Muscle layer of colon (tissue), 2 donors: ENCODE measurements at regions not wholly inside any gene's neighbourhood (a gene's known extent, or its start where the extent isn't known, plus 50 kb on each side); places are given as distances from the start of the nearest gene placed in this dataset.
"Not testable (repeated sequence)": the region's sequence is repeated elsewhere in the genome, so short reads cannot be mapped to it uniquely, and the experiment has no call there.

Experiments
- H3K27ac ChIP-seq: one replicate; pipeline ENCODE4 v1.7.0; 2013; ENCODE audit warnings: low read depth, mild to moderate bottlenecking, low read length, moderate library complexity
- H3K27me3 ChIP-seq, 2 donors: one replicate each; pipeline ENCODE4 v1.7.0; 2013; ENCODE audit warnings: low read length in 2 of 2, mild to moderate bottlenecking in 2 of 2; ENCODE audit not compliant: insufficient read depth in 2 of 2, control insufficient read depth in 1 of 2
- H3K36me3 ChIP-seq: one replicate; pipeline ENCODE4 v1.7.0; 2013; ENCODE audit warnings: mild to moderate bottlenecking, low read length; ENCODE audit not compliant: insufficient read depth
- H3K4me1 ChIP-seq: one replicate; pipeline ENCODE4 v1.7.0; 2013; ENCODE audit warnings: mild to moderate bottlenecking, low read length; ENCODE audit not compliant: insufficient read depth
- H3K4me3 ChIP-seq, 2 donors: one replicate each; pipeline ENCODE4 v1.7.0; 2013; ENCODE audit warnings: low read length in 2 of 2, low read depth in 1 of 2, mild to moderate bottlenecking in 1 of 2, moderate library complexity in 1 of 2
- H3K9ac ChIP-seq: one replicate; pipeline ENCODE4 v1.7.0; 2013; ENCODE audit warnings: low read length
- H3K9me3 ChIP-seq: one replicate; pipeline ENCODE4 v1.7.0; 2013; ENCODE audit warnings: mild to moderate bottlenecking, low read length
- donor health status: abdominal sarcoma.
- donor health status: Adenocarcinoma of cecum.

DNA sequence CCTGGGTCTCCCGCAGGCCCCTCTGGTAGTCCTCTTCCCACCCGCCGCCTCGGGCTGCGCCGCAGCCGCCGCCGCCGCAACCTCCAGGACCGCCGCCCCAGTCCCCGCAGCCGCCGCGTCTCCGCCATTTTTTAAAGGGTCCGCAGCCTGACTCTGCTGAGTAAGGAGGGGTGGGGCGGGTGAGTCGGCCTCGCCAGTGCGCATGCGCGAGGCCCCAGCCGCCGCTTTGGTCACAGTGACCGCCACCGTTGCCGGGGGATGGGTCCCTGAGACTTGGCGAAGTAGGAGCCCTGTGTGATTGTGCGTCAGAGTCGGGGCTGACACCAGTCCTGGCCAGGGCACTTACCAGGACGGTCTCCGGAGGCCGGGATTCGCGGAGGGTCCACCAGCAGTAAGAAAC is 1424.2 kb upstream of the PCDH10 start:
- not testable (repeated sequence) for H3K27ac ChIP-seq
- H3K4me3 ChIP-seq = peak overlapping the region in 1 of 2 donors; percentile 27

DNA sequence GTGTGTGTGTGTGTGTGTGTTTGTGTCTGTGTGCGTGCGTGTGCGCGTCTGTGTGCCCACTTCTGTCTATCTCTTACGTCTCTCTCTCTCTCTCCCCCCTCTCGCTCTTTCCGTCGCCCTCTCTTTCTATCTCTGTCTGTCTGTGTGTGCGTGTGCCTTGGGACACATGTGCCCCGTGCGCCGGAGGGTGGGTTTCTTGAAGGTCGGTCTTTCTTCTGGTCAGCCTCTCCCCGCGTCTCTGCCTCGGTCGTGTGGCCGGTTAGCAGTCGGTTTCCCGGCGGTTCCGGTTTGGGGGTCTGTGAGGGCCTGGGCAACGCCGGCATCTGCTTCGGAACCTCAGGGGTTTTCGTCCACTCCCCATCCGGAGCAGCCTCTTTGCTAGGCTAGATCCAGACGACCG is 1423.6 kb upstream of the PCDH10 start:
- H3K27ac ChIP-seq, H3K9me3 ChIP-seq, H3K36me3 ChIP-seq, H3K9ac ChIP-seq, H3K4me3 ChIP-seq, H3K27me3 ChIP-seq, H3K4me1 ChIP-seq: not testable (repeated sequence)

More for the DNA sequence above, 1424.2 kb upstream of the PCDH10 start:
- H3K9me3 ChIP-seq, H3K27me3 ChIP-seq, H3K9ac ChIP-seq, H3K36me3 ChIP-seq, H3K4me1 ChIP-seq: not testable (repeated sequence)

DNA sequence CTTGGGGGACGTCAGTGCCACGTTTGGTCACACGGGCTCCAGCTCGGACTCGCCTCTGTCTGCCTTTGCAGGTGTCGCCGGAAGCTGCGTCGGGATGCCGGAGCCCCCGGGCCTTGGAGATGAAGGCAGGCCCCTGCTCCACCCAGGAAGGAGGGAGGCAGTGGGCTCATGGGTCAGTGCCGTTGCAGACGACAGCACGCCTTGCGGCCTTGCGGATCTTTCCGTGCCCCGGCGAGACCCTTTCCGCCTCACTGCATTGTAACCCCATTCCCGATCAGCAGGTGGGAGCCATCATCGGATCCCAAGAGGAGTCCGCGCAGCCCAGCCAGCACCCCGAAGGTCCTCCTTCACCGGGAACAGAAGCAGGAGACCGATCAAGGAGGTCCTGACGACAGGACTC is 1422.2 kb upstream of the PCDH10 start:
- not testable (repeated sequence) for H3K9ac ChIP-seq, H3K27ac ChIP-seq, H3K9me3 ChIP-seq, H3K4me3 ChIP-seq, H3K27me3 ChIP-seq, H3K4me1 ChIP-seq, H3K36me3 ChIP-seq

DNA sequence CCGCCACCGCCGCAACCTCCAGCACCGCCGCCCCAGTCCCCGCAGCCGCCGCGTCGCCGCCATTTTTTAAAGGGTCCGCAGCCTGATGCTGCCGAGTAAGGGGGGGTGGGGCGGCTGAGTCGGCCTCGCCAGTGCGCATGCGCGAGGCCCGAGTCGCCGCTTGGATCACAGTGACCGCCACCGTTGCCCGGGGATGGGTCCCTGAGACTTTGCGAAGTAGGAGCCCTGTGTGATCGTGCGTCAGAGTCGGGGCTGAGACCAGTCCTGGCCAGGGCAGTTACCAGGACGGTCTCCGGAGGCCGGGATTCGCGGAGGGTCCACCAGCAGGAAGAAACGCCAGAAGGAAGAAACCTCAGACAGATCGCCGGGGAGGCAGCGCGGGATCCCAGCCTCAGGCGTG is 1421.7 kb upstream of the PCDH10 start:
- H3K27ac ChIP-seq, H3K4me1 ChIP-seq, H3K9me3 ChIP-seq, H3K36me3 ChIP-seq, H3K27me3 ChIP-seq, H3K4me3 ChIP-seq, H3K9ac ChIP-seq: not testable (repeated sequence)

DNA sequence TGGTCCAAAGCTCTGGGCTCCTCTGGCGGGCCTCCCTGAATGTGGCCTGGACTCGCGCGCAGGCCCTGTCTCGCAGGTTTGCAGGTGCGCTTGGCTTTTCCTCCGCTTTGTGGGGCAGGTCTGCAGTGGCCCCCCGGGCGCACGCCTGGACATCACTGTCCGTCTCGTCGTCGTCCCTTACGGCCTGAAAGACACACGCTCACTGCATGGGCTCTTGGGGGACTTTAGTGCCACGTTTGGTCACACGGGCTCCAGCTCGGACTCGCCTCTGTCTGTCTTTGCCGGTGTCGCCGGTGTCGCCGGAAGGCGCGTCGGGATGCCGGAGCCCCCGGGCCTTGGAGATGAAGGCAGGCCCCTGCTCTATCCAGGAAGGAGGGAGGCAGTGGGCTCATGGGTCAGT is 1419.9 kb upstream of the PCDH10 start:
- not testable (repeated sequence) for H3K27ac ChIP-seq, H3K9ac ChIP-seq, H3K4me3 ChIP-seq, H3K27me3 ChIP-seq, H3K9me3 ChIP-seq, H3K36me3 ChIP-seq, H3K4me1 ChIP-seq

DNA sequence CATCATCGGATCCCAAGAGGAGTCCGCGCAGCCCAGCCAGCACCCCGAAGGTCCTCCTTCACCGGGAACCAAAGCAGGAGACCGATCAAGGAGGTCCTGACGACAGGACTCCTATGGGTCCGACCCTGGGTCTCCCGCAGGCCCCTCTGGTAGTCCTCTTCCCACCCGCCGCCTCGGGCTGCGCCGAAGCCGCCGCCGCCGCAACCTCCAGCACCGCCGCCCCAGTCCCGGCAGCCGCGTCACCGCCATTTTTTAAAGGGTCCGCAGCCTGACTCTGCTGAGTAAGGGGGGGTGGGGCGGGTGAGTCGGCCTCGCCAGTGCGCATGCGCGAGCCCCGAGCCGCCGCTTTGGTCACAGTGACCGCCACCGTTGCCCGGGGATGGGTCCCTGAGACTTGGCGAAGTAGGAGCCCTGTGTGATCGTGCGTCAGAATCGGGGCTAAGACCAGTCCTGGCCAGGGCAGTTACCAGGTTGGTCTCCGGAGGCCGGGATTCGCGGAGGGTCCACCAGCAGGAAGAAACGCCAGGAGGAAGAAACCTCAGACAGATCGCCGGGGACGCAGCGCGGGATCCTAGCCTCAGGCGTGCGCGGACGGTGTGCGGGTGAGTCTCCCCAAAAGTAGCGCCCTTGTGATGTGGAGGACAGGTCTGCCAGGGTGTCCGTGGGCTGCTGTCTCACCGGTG is 1419.2 kb upstream of the PCDH10 start:
- not testable (repeated sequence) for H3K27ac ChIP-seq, H3K4me3 ChIP-seq, H3K36me3 ChIP-seq, H3K4me1 ChIP-seq, H3K9ac ChIP-seq, H3K9me3 ChIP-seq, H3K27me3 ChIP-seq

DNA sequence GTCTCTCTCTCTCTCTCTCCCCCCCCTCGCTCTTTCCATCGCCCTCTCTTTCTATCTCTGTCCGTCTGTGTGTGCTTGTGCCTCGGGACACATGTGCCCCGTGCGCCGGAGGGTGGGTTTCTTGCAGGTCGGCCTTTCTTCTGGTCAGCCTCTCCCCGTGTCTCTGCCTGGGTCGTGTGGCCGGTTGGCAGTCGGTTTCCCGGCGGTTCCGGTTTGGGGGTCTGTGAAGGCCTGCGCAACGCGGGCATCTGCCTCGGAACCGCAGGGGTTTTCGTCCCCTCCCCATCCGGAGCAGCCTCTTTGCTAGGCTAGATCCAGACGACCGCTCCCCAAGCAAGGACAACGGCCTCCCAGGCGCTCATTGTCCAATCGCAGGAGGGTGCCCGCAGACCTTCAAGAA is 1418.5 kb upstream of the PCDH10 start:
- not testable (repeated sequence) for H3K9me3 ChIP-seq, H3K9ac ChIP-seq, H3K4me1 ChIP-seq, H3K27ac ChIP-seq, H3K4me3 ChIP-seq, H3K36me3 ChIP-seq, H3K27me3 ChIP-seq

DNA sequence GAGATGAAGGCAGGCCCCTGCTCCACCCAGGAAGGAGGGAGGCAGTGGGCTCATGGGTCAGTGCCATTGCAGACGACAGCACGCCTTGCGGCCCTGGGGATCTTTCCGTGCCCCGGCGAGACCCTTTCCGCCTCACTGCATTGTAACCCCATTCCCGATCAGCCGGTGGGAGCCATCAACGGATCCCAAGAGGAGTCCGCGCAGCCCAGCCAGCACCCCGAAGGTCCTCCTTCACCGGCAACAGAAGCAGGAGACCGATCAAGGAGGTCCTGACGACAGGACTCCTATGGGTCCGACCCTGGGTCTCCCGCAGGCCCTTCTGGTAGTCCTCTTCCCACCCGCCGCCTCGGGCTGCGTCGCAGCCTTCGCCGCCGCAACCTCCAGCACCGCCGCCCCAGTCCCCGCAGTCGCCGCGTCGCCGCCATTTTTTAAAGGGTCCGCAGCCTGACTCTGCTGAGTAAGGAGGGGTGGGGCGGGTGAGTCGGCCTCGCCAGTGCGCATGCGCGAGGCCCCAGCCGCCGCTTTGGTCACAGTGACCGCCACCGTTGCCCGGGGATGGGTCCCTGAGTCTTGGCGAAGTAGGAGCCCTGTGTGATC is 1417.0 kb upstream of the PCDH10 start:
- not testable (repeated sequence) for H3K4me3 ChIP-seq, H3K9ac ChIP-seq, H3K27me3 ChIP-seq, H3K9me3 ChIP-seq, H3K27ac ChIP-seq, H3K36me3 ChIP-seq, H3K4me1 ChIP-seq

DNA sequence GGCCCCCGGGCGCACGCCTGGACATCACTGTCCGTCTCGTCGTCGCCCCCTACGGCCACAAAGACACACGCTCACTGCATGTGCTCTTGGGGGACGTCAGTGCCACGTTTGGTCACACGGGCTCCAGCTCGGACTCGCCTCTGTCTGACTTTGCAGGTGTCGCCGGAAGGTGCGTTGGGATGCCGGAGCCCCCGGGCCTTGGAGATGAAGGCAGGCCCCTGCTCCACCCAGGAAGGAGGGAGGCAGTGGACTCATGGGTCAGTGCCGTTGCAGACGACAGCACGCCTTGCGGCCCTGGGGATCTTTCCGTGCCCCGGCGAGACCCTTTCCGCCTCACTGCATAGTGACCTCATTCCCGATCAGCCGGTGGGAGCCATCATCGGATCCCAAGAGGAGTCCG is 1414.8 kb upstream of the PCDH10 start:
- H3K27me3 ChIP-seq, H3K4me3 ChIP-seq, H3K4me1 ChIP-seq, H3K9me3 ChIP-seq, H3K36me3 ChIP-seq, H3K27ac ChIP-seq, H3K9ac ChIP-seq: not testable (repeated sequence)

DNA sequence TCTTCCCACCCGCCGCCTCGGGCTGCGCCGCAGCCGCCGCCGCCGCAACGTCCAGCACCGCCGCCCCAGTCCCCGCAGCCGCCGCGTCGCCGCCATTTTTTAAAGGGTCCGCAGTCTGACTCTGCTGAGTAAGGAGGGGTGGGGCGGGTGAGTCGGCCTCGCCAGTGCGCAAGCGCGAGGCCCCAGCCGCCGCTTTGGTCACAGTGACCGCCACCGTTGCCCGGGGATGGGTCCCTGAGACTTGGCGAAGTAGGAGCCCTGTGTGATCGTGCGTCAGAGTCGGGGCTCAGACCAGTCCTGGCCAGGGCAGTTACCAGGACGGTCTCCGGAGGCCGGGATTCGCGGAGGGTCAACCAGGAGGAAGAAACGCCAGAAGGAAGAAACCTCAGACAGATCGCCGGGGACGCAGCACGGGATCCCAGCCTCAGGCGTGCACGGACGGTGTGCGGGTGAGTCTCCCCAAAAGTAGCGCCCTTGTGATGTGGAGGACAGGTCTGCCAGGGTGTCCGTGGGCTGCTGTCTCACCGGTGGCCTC is 1414.2 kb upstream of the PCDH10 start:
- not testable (repeated sequence) for H3K27ac ChIP-seq, H3K9me3 ChIP-seq, H3K27me3 ChIP-seq, H3K36me3 ChIP-seq, H3K9ac ChIP-seq, H3K4me3 ChIP-seq, H3K4me1 ChIP-seq

DNA sequence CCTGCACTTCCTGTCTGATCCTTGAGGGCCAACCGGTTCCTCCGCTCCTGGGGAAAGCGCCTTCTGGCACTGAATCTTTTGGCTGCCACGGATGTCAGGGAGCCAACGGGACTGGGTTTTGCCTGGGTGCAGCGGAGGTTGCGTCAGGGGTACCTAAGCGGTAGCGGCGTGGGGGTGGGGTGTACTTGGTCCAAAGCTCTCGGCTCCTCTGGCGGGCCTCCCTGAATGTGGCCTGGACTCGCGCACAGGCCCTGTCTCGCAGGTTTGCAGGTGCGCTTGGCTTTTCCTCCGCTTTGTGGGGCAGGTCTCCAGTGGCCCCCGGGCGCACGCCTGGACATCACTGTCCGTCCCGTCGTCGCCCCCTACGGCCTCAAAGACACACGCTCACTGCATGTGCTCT is 1410.1 kb upstream of the PCDH10 start:
- not testable (repeated sequence) for H3K27me3 ChIP-seq, H3K4me3 ChIP-seq, H3K4me1 ChIP-seq, H3K9ac ChIP-seq, H3K36me3 ChIP-seq, H3K9me3 ChIP-seq, H3K27ac ChIP-seq

DNA sequence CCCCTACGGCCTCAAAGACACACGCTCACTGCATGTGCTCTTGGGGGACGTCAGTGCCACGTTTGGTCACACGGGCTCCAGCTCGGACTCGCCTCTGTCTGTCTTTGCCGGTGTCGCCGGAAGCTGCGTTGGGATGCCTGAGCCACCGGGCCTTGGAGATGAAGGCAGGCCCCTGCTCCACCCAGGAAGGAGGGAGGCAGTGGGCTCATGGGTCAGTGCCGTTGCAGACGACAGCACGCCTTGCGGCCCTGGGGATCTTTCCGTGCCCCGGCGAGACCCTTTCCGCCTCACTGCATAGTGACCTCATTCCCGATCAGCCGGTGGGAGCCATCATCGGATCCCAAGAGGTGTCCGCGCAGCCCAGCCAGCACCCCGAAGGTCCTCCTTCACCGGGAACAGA is 1407.3 kb upstream of the PCDH10 start:
- H3K9me3 ChIP-seq, H3K4me1 ChIP-seq: not testable (repeated sequence)

More for the DNA sequence above, 1407.3 kb upstream of the PCDH10 start:
- H3K27me3 ChIP-seq, H3K9ac ChIP-seq, H3K4me3 ChIP-seq, H3K36me3 ChIP-seq, H3K27ac ChIP-seq: not testable (repeated sequence)
